ENCODE measurements at regions not wholly inside any gene's neighbourhood (a gene's known extent, or its start where the extent isn't known, plus 50 kb on each side); places are given as distances from the start of the nearest gene placed in this dataset.

- no peak for DNase-seq
These were observed 646.1 kb downstream of the IRS1 start for GRCh38 chr2:226153553-226153952.

DNA sequence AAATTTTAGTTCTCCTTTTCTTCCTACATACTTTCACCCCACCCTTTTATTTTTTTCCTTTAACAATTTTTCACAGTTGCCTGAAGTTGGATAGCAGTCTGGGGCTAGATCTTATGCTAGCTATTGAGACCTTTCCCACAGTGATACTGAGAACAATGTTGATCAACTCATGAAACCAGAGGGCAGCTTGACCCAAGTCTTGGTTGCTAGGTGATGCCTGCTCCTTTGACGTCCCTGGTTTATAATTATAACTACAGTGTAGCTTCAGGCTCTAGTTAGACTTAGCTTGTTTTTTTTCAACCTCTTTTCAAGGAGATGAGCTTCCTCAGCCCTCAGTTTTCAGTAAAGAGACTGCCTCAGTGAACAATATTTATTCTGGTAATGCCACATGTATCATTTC lies 648.5 kb downstream of the IRS1 start:
- DNase-seq, result no peak

- DNase-seq, result no peak
These were observed 656.5 kb downstream of the IRS1 start for GRCh38 chr2:226143091-226143490.

DNA sequence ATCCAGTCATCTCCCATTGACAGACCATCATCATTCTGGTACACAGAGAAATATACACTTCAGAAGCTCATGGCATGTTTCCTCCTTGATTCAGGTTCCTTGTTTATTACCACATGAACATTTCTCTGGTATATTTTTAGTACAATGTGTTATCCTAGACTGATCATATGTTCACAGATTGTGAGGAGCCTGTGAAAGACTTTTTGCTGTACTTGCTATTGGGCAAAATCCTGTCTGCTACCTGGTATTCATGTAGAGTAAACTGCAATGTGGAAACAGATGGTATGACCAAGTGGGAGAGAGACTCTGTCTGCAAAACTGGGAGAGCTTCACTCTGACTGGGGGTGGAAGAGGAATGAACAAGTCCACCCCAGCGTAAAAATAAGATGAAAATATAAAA lies 657.2 kb downstream of the IRS1 start:
- no peak for DNase-seq

DNA sequence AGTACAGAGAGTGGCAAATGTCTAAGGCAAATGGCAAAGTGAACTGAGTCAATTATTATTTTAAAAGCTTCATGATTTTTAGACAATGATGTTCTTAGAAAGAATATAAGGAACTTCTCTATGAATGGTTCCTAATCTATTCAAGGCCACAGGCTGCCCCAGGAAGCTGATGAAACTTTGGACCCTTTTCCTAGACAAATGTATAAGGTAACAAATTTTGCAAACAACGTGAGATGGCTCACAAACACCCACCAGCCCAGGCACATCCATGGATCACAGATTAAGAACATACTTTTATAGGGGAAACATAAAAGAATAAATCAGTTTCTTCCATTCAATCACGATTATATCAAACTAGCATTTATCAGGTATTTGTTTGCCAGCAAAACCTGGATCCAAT lies 659.0 kb downstream of the IRS1 start:
- DNase-seq, result no peak

- no peak for DNase-seq
These were observed 659.9 kb downstream of the IRS1 start for GRCh38 chr2:226139759-226140158.

- DNase-seq, result no peak
These were observed 662.3 kb downstream of the IRS1 start for GRCh38 chr2:226137201-226137811.

DNA sequence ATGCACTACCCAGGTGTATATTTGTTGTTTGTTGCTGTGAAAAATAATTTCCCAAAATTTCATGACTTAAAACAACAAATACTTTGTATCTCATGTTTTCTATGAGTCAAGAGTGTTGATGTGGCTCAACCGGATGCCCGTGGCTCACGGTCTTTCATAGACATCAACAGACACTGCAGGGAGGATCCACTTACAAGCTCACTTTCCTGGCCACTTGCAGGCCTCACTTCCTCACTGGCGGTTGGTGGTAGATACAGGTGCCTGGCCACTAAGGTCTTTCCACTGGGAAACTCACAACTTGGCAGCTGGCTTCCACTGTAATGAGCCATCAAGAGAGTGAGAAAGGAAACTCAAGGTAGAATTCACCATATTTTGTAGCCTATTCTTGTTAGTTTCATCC lies 662.9 kb downstream of the IRS1 start:
- no peak for DNase-seq

DNA sequence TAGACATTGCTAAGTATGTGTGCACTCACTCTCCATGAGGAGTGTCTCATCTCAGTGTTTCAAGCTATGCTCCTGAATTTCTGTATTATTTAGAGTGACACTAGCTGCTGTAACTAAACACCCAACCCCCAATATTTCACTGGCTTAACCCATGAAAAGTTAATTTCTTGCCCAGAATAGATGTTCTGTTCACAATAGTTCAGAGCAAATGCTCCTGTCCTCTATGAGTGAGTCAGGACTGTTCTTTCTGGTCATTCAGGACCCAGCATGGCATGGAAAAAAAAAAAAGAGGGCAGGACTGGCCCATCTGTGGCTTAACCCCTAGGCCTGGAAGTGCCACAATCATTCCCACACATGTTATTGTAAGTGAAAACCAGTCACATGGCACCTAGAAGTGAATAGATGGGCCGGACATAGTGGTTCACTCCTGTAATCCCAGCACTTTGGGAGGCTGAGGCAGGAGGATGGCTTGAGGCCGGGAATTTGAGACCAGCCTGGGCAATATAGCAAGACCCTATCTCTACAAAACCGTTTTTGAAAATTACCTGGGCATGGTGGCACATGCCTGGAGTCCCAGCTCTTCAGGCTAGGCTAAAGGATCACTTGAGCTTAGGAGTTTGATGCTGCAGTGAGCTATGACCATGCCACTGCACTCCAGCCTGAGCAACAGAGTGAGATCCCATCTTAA lies 663.6 kb downstream of the IRS1 start:
- DNase-seq, result no peak

DNA sequence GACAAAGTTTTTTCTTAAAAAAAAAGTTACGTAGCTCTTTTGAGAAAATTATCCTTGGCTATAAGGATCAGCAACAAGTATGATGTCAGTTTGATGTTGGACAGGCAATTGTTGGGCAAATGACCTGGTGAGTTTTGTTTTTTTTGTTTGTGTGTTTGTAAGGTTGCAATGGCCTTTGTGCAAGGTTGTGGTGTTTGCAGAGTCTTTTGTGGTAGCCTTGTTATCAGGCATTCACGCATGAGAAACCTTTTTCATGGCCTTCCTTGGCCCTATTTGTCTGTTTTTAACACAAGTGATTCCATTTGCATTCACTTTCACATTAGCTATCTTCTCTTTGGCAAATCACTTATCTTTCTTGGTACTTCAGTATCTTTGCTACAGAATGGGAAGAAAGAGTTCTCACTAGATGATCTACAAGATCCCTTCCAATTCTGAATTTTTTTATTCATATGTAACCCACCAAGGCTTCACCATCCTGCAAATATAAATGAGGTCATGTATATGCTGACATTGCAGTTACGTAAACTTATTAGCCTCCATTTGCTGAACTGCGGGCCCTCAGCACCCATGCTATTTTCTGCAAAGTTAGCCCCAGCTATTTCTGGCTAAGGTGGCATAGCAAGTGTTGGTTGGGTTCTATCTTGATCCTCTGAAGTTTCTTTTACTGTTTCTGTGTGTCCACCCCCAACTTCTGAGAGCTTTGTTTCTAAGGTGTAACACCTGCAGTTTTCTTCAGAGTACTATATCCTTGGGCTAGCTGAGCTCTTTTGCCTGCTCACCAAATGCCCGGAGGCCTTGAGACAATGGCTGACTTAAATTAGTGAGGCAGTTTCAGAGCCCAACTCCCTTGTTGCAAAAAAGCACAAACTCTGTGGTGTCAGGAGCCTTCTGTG lies 667.1 kb downstream of the IRS1 start:
- no peak for DNase-seq

GRCh38 chr2:226131299-226131784 lies 668.3 kb downstream of the IRS1 start:
- no peak for DNase-seq

GRCh38 chr2:226130192-226130591 lies 669.4 kb downstream of the IRS1 start:
- DNase-seq, result no peak

DNA sequence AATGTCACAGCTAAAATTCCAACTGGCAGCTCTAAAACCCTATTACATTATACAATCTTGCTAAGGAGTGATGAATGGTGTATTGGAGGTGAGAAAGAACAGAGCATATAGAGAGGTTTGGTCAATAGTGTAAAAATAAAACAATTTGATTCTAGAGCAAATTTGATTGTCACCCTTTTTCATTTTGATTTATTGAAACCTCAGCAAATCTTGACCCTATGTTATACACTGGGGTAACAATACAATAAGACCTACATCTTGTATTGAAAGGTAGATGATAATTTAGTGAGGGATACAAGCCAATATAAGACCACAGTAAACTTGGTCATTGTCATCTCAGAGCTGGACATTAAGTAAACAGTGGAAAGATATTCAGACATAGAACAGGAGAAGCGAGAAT lies 671.9 kb downstream of the IRS1 start:
- DNase-seq, result no peak

DNA sequence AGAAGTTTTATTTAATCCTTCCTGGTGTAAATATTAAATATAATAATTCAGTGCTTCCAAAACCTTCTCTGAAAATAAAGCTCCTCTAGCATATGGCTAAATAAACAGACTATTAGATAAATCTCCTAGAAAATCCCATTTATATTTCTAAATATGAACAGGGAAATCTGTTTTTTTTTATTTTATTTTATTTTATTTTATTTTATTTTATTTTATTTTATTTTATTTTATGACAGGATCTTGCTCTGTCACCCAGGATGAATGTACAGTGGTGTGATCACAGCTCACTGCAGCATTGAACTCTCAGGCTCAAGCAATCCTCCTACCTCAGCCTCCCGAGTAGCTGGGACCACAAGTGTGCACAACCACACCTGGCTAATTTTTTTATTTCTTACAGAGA lies 673.5 kb downstream of the IRS1 start:
- DNase-seq, result no peak

DNA sequence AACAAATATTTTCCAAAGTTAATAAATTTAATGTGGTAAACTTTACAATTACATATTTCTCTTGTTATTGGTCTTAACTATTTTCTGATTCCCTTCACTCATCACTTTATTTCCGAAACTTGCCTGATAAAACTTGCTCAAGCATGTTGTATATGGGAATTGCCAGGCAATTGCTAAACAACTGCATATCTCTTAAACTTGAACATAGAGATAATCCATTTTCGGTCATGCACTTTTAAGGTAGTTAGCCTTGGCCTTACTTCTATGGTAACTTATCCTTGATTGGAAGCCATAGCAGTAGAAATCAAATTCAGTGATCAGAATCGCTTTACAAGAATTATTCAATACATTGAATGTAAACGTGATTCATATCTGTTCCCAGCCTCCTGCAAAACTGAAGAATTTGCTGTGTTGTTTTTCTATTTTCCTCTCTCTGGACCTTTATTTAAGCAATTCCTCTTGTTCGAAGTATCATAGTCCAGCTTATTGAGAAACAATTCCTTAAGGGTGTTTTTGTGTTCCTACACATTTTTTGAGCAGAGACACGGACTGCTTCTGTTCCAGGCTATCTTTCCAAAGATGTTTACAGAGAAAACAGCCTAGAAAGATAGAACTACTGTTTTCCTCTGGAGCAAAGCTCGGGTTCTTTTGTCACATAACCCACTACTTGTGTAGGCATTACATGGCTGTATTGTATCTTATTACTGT lies 674.3 kb downstream of the IRS1 start:
- no peak for DNase-seq

DNA sequence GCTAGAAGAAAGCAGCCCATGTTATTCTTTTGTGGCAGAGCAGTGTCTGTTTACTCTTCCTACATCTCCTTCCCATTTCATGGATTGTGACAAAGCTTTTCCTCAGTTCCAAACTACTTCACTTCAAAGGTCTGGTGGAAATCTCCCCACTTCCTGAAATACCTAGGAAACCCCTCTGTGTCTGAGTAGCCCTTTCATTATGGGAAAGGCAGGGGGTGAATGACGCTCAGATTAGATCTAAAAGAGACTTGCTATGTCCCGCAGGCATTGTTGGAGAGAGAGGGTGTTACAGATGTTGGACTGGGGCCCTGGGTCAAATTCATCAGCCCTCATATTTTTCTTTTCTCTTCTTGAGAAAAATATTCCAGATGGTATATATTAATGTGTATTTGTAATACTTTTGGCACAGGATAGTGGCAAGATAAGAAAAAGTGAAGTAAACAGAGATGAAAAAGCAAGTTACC lies 675.0 kb downstream of the IRS1 start:
- no peak for DNase-seq

GRCh38 chr2:226123300-226123699 lies 676.3 kb downstream of the IRS1 start:
- no peak for DNase-seq

- no peak for DNase-seq
These were observed 677.6 kb downstream of the IRS1 start for GRCh38 chr2:226122041-226122440.

DNA sequence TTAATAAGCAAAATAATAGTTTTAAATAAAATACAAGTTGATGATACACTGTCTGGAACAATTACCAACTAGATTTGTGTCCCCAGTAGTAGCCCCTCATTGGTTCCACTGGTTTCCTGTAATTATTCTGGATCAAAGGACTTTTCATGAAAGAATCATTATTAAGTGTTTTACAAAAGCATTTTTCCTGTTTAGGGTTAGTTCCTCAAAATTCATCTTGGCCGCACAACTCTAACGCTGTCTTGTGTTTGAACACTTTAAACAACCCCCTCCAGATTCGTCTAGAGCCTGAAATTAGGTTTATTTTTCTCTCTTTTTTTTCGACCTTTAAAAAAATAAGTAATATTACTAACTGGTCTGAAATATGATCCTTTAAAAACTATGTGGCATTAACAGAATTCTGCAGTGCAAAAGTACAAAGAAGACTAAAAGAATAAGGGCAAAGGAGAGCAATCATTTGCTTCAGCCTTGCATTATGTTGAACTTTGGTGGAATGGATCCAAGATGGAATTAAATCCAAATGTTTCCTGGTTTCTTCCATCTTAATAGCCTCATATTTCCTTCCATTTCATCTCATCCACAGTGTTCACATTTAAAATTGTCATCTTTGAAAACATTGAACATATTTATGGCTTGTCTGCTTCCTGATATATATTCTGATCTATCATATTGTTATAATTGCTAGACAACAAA lies 678.4 kb downstream of the IRS1 start:
- DNase-seq, result no peak

- no peak for DNase-seq
These were observed 680.9 kb downstream of the IRS1 start for GRCh38 chr2:226118471-226119429.

DNA sequence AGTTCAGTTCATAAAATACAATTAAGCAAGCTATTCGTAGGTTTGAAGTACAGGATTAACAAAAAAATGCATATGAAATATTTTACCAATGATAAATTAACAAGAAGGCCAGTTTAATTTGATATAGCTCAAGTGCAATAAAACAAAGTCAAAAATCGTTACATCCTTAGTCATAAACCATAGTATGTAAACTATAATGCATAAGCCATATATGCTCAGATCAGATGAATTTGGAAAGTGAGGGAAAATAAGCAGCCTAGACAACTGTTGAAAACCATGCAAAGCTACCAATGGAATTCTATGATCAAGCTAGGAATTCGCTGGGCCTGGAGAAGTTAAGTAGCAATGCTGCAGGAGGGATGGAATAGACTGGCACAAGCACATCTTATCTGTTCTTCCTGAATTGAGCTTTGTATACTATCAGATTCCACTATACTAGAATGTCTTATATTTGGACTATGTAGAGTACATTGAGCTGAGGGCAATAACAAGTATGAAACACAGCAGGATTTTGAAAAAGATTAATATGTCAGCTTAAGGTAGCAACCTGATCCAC lies 682.0 kb downstream of the IRS1 start:
- DNase-seq, result no peak
